ENCODE measurements at regions not wholly inside any gene's neighbourhood (a gene's known extent, or its start where the extent isn't known, plus 50 kb on each side); places are given as distances from the start of the nearest gene placed in this dataset.

- no peak for DNase-seq (ENCODE audit: low spot score)
These were observed 294.9 kb downstream of the BCOR start for GRCh38 chrX:39802908-39803307.

- DNase-seq (ENCODE audit: low spot score) = no peak
These were observed 292.7 kb downstream of the BCOR start for GRCh38 chrX:39805022-39805421.

- no peak for DNase-seq (ENCODE audit: low spot score)
These were observed 291.9 kb downstream of the BCOR start for GRCh38 chrX:39805825-39806224.

GRCh38 chrX:39808471-39808917 is 289.3 kb downstream of the BCOR start:
- DNase-seq (ENCODE audit: low spot score) = no peak

GRCh38 chrX:39809331-39809730 is 288.4 kb downstream of the BCOR start:
- no peak for DNase-seq (ENCODE audit: low spot score)

- DNase-seq (ENCODE audit: low spot score) = no peak
These were observed 286.9 kb downstream of the BCOR start for GRCh38 chrX:39810901-39811300.

GRCh38 chrX:39811376-39811775 is 286.4 kb downstream of the BCOR start:
- no peak for DNase-seq (ENCODE audit: low spot score)

- DNase-seq (ENCODE audit: low spot score) = no peak
These were observed 284.0 kb downstream of the BCOR start for GRCh38 chrX:39813631-39814277.

- peak; percentile 8 for DNase-seq (ENCODE audit: low spot score)
These were observed 283.4 kb downstream of the BCOR start for GRCh38 chrX:39814391-39814790.

- DNase-seq (ENCODE audit: low spot score) = peak; percentile 21
These were observed 282.1 kb downstream of the BCOR start for GRCh38 chrX:39815631-39816030.

GRCh38 chrX:39816871-39817731 is 280.7 kb downstream of the BCOR start:
- no peak for DNase-seq (ENCODE audit: low spot score)

GRCh38 chrX:39817754-39818470 is 279.8 kb downstream of the BCOR start:
- DNase-seq (ENCODE audit: low spot score) = no peak

- no peak for DNase-seq (ENCODE audit: low spot score)
These were observed 279.0 kb downstream of the BCOR start for GRCh38 chrX:39818750-39819149.

GRCh38 chrX:39819921-39820849 is 277.6 kb downstream of the BCOR start:
- no peak for DNase-seq (ENCODE audit: low spot score)

GRCh38 chrX:39820938-39821708 is 276.6 kb downstream of the BCOR start:
- peak; percentile 14 for DNase-seq (ENCODE audit: low spot score)

GRCh38 chrX:39821709-39822095 is 276.1 kb downstream of the BCOR start:
- no peak for DNase-seq (ENCODE audit: low spot score)

GRCh38 chrX:39822133-39822748 is 275.5 kb downstream of the BCOR start:
- DNase-seq (ENCODE audit: low spot score) = no peak

- DNase-seq (ENCODE audit: low spot score) = no peak
These were observed 274.3 kb downstream of the BCOR start for GRCh38 chrX:39823424-39823823.

- no peak for DNase-seq (ENCODE audit: low spot score)
These were observed 273.9 kb downstream of the BCOR start for GRCh38 chrX:39823854-39824253.

GRCh38 chrX:39826813-39827543 is 270.8 kb downstream of the BCOR start:
- DNase-seq (ENCODE audit: low spot score) = no peak
